Activated gamma-delta T cell treated with Interleukin-2 at 50 U/mL for 16 hours (primary cell): ENCODE measurements at regions not wholly inside any gene's neighbourhood (a gene's known extent, or its start where the extent isn't known, plus 50 kb on each side); places are given as distances from the start of the nearest gene placed in this dataset.
"Not testable (repeated sequence)": the region's sequence is repeated elsewhere in the genome, so short reads cannot be mapped to it uniquely, and the experiment has no call there.

Experiments
- DNase-seq: peaks from one replicate; pipeline ENCODE4 v3.0.0-alpha.2; 2020

- not testable (repeated sequence) for DNase-seq
These were observed 1672.5 kb upstream of the B3GALT2 start for GRCh38 chr1:194858811-194859480.

GRCh38 chr1:194857413-194857812, 1671.0 kb upstream of the B3GALT2 start:
- DNase-seq: no peak

GRCh38 chr1:194848846-194849245, 1662.4 kb upstream of the B3GALT2 start:
- DNase-seq: no peak

- no peak for DNase-seq
These were observed 1660.1 kb upstream of the B3GALT2 start for GRCh38 chr1:194846488-194846887.

GRCh38 chr1:194843077-194843476, 1656.7 kb upstream of the B3GALT2 start:
- no peak for DNase-seq

GRCh38 chr1:194833111-194833510, 1646.7 kb upstream of the B3GALT2 start:
- no peak for DNase-seq

- DNase-seq: not testable (repeated sequence)
These were observed 1645.2 kb upstream of the B3GALT2 start for GRCh38 chr1:194831595-194831994.

DNA sequence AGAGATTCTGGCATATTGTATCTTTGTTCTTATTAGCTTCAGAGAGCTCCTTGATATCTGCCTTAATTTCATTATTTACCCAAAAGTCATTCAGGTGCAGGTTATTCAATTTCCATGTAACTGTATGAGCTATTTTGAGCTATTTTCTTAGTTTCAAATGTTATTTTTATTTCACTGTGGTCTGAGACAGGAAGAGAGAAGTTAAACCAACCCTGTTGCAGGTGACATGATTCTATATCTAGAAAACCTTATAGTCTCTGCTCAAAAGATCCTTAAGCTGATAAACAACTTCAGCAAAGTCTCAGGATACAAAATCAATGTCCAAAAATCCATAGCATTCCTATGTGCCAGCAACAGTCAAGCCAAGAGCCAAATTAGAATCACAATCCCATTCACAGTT, 1644.0 kb upstream of the B3GALT2 start:
- no peak for DNase-seq

- no peak for DNase-seq
These were observed 1643.1 kb upstream of the B3GALT2 start for GRCh38 chr1:194829492-194829891.

- DNase-seq: no peak
These were observed 1639.0 kb upstream of the B3GALT2 start for GRCh38 chr1:194825382-194825781.

DNA sequence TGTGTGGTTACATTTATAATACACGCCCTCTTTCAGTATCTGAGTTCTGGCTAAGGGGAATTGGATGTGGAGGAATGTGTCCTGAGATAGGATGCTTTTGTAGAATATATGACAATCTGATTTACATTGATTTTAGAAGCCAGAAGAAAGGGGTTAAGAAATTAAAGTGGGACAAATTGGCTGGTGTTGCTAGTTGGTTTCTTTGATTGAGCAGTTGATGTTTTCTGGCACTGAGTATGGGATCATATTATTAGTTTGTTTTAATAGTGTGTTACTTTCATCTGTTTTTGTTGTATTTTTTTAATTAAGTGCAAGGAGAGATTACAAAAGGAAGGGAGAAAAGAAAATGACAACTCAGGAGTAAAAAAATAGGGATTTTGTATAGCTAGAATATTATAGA, 1634.7 kb upstream of the B3GALT2 start:
- no peak for DNase-seq

DNA sequence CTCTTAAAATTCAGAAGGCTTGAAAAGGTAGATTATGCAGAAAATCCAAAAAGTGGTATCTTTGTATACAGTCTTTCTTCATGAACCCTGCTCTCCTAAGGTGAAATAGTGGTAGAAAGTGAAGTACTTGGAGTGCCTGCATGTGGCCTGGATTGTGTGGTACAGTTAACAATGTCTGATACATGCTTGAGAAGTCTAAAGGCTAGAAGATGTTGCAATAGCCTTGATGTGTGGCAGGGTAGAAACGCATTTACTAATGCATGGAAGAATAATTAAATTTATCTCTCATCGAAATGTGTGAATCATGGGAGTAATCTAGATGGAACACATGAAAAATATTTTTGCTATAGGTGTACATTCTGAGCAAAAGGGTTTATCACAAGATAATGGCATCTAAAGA, 1632.3 kb upstream of the B3GALT2 start:
- no peak for DNase-seq

DNA sequence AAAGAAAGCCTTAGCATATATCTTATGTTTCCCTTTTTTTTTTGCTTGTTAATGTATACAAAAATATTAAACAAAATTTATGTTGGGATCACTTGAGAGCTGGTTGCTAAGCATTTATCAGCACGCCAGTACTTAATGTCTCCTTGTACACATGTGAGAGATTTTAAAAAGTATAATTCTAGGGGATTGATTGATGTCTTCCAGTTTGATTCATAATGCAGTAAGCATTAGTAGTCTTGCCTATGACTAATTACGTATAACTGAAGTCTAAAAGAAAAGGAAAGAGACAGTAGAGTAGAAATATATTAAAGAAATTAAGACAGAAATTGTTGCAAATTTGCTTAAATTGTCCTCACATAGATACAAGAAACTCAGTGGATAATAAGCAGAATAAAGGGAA, 1630.4 kb upstream of the B3GALT2 start:
- no peak for DNase-seq

GRCh38 chr1:194813096-194813495, 1626.7 kb upstream of the B3GALT2 start:
- DNase-seq: no peak

DNA sequence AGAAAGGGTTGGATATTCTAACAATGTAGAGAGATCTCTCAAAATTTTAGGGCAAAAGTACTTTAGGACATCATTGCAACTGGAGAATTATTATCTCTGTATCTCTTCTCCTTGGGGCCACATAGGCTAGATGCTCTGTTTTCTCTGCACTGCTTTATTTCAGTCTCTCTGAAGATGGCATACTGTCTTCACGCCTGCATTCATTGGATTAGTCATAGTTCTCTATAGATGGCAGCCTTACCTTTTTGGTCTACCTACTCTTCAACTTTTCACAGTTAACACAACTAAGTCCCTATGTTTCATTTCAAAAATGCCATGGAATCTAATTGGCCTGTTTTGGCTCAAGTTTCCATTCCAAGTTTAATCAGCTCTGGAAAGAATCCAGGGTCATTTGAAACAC, 1623.3 kb upstream of the B3GALT2 start:
- no peak for DNase-seq

DNA sequence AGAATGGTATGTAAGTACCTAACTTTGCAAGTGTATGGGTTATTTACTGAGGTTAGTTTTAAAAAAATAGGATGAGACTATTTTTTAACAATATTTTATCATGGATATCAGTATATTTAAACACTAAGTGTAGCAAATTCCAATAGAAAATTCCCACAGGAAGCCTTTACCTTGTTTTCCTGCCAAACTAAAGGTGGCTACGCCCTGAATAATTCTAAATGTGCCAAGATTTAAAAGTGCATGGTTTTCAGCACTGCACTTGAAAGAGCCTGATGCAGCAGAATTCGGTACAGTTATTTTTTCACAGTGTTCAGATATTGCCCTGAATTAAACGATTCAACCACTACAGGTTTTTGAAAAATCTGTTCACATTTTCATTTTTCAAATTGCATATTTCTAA, 1622.8 kb upstream of the B3GALT2 start:
- DNase-seq: no peak

- no peak for DNase-seq
These were observed 1621.3 kb upstream of the B3GALT2 start for GRCh38 chr1:194807530-194808220.

- DNase-seq: no peak
These were observed 1616.2 kb upstream of the B3GALT2 start for GRCh38 chr1:194802572-194802971.

GRCh38 chr1:194795917-194796593, 1609.6 kb upstream of the B3GALT2 start:
- DNase-seq: no peak

DNA sequence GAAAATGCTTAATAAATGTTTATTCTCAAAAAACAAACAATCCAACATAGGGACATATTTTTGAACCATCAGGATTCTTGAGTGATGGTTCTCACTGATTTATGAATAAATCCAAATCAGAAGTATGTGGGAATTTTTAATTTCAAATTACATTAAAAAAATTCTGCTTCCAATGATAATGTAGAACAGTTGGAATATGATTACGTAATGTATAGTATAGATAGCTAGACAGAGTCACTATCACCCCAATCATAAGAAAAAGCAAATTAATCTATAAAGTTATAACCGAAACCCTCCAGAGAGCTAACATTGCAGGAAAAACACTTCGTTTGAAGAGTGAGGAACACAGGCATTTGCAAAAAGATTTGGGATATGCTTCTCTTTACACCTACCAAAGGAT, 1600.6 kb upstream of the B3GALT2 start:
- DNase-seq: no peak

DNA sequence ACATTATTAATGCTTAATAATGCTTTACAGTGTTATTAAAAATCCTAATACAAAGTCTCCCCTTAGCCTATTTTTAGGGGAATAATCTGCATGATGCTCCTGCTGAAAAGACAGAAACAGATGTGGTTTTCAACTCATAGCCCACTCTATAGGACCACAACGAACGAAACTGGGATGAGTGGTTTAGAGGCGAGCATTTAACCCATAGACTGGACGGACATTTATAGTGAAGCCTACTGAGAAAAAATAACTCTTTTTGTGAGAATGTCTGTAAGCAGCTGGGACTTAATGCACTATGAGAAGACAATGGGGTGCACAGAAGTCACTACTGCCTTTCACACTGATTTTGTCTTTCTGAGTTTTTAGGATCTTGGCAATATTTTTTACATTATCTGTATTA, 1599.6 kb upstream of the B3GALT2 start:
- no peak for DNase-seq

GRCh38 chr1:194776657-194777056, 1590.2 kb upstream of the B3GALT2 start:
- no peak for DNase-seq

GRCh38 chr1:194774535-194774934, 1588.1 kb upstream of the B3GALT2 start:
- no peak for DNase-seq
